Heart right ventricle (tissue), 16 donors: ENCODE measurements at regions not wholly inside any gene's neighbourhood (a gene's known extent, or its start where the extent isn't known, plus 50 kb on each side); places are given as distances from the start of the nearest gene placed in this dataset.
"Not testable (repeated sequence)": the region's sequence is repeated elsewhere in the genome, so short reads cannot be mapped to it uniquely, and the experiment has no call there.

Experiments used
- ATAC-seq, 8 donors: fragments of 200-7000 bp; cut with Tn5 transposase; one replicate each; pipeline ENCODE4 v1.9.1; 2020; ENCODE audit warnings: mild to moderate bottlenecking in 8 of 8, moderate library complexity in 8 of 8, moderate number of reproducible peaks in 1 of 8
- DNase-seq, 2 donors: peaks; one replicate each; pipeline ENCODE4 v3.0.0-alpha.2; 2020
- H3K27ac ChIP-seq, 10 donors: fragments of 200-600 bp; sonication (generic) in 2 of 10; one replicate each; pipeline versions ENCODE4 v1.5.0 to v1.8.0; 2020 to 2022; ENCODE audit warnings: mild to moderate bottlenecking in 3 of 10
- H3K27me3 ChIP-seq, 7 donors: fragments of 200-600 bp; one replicate each; pipeline ENCODE4 v1.8.0; 2021 to 2022; ENCODE audit warnings: mild to moderate bottlenecking in 2 of 7
- H3K36me3 ChIP-seq, 9 donors: fragments of 200-600 bp; sonication (generic) in 1 of 9; one replicate each; pipeline versions ENCODE4 v1.5.0 to v1.8.0; 2020 to 2022; ENCODE audit warnings: mild to moderate bottlenecking in 2 of 9
- H3K4me1 ChIP-seq, 9 donors: fragments of 200-600 bp; sonication (generic) in 1 of 9; one replicate each; pipeline versions ENCODE4 v1.5.0 to v1.8.0; 2020 to 2022; ENCODE audit warnings: mild to moderate bottlenecking in 4 of 9
- H3K4me3 ChIP-seq, 10 donors: fragments of 200-600 bp; sonication (generic) in 2 of 10; one replicate each; pipeline versions ENCODE4 v1.5.0 to v1.8.0; 2020 to 2022; ENCODE audit warnings: mild to moderate bottlenecking in 7 of 10, moderate library complexity in 2 of 10
- H3K9me3 ChIP-seq, 11 donors: fragments of 200-600 bp in 10 of 11; sonication (generic) in 2 of 11; one replicate each; pipeline versions ENCODE4 v1.5.0 to v1.8.0; 2013 to 2022; ENCODE audit warnings: mild to moderate bottlenecking in 2 of 11, control low read depth in 1 of 11, moderate library complexity in 1 of 11
- CTCF ChIP-seq, 9 donors: fragments of 200-600 bp; sonication (generic) in 2 of 9; IDR thresholded peaks; one replicate each; pipeline versions ENCODE4 v1.5.0 to v1.8.0; 2021 to 2022; ENCODE audit warnings: antibody characterized with exemption in 9 of 9, mild to moderate bottlenecking in 5 of 9, moderate library complexity in 1 of 9
- WGBS, 2 donors: extraction: QIAGEN DNeasy Blood & Tissue Kit; methylation state at CpG; one replicate each; pipeline ENCODE4 v1.1.7; 2013; ENCODE audit warnings: inconsistent platforms in 1 of 2; 5-methylcytosine and 5-hydroxymethylcytosine counted together
- intact Hi-C, 10 donors: fragments of 100-400 bp; cut with DNase I; formaldehyde crosslinking; loops; one replicate each; pipeline versions ENCODE4 v1.11.1 to v1.14.2; 2022
- donor health status: Arrhythmogenic right ventricular cardiomyopathy.
- donor health status: ischemic (EF 13 %, LVEDD 7.1; RV severe dilation, severe dysfunction).
- donor health status: healthy with polysubstance abuse.
- donor health status: DM: no; HTN: yes; CAD: no.
- donor health status: DM: no; HTN: no; CAD: no.
- donor health status: ischemic (EF 25% LVEDD 6.9; RV normal size, moderate dysfunction).
- donor health status: ischemic (EF 25% LVEDD 5.7; RV mildly dilated, moderate dysfunction).
- donor health status: healthy.
- donor health status: DM: yes; HTN: yes; CAD: no.
- donor health status: Ischemic cardiomyopathy.
- donor health status: ischemic (EF 35%, LVEDD 5.7; RV mildly dilated, moderate dysfunction).
- donor health status: nonischemic (EF 11% LVEDD 7.7; RV severe dilation, severe dysfunction).
- donor health status: DM: yes; HTN: yes; CAD: no.
- donor health status: PGD.
- donor health status: ischemic (EF 29% LVEDD 5.4; RV normal size, mild dysfunction).
- donor health status: nonischemic (EF 23%, LVEDD 6.1; RV moderate dilation, normal function).

- ATAC-seq (no peak), DNase-seq (no peak)
- WGBS, 2 donors = 32 to 42% methylated on average over 6 of the region's 6 CpGs
- Histone ChIP-seq H3K4me1 (no peaks in the 10 kb centered on the region), H3K36me3 (no peaks in the 10 kb centered on the region), H3K27me3 (no peaks in the 10 kb centered on the region), H3K27ac (no peak overlapping the region), H3K9me3 (peaks cover 0 to 13% (median 0%) of the 10 kb centered on the region in 11 donors), H3K4me3 (no peak overlapping the region)
- TF ChIP-seq CTCF (IDR thresholded peaks at IDR 0.05) = peak in 5 of 9 donors; percentile 15 to 40 (median 35)
- intact Hi-C loops = no loop called here
Measured at GRCh38 chr16:35102780-35103403, 1643.5 kb downstream of the TP53TG3F start.

- H3K27me3 ChIP-seq, ATAC-seq, H3K4me3 ChIP-seq, intact Hi-C loops, H3K27ac ChIP-seq, H3K36me3 ChIP-seq, DNase-seq, H3K4me1 ChIP-seq: not testable (repeated sequence)
- H3K9me3 ChIP-seq = peaks cover 0 to 40% (median 8%) of the 10 kb centered on the region in 11 donors
- WGBS, 2 donors = 63 to 73% methylated on average over 4 of the region's 4 CpGs
Measured at GRCh38 chr16:35111772-35112171, 1652.4 kb downstream of the TP53TG3F start.

GRCh38 chr16:35131429-35131828 lies 1672.0 kb downstream of the TP53TG3F start:
- Histone ChIP-seq H3K9me3 (peaks cover 0 to 26% (median 0%) of the 10 kb centered on the region in 11 donors), H3K4me3 (no peak overlapping the region), H3K27ac (no peak overlapping the region), H3K27me3 (no peaks in the 10 kb centered on the region), H3K4me1 (no peaks in the 10 kb centered on the region), H3K36me3 (no peaks in the 10 kb centered on the region)
- 41 to 48% methylated on average over 4 of the region's 4 CpGs for WGBS, 2 donors
- no peak for ATAC-seq
- intact Hi-C loops = no loop called here
- DNase-seq = no peak
- no peak for TF ChIP-seq CTCF (IDR thresholded peaks at IDR 0.05)

- no peak for TF ChIP-seq CTCF (IDR thresholded peaks at IDR 0.05)
- Histone ChIP-seq H3K36me3 (no peaks in the 10 kb centered on the region), H3K4me3 (no peak overlapping the region), H3K27ac (no peak overlapping the region), H3K27me3 (no peaks in the 10 kb centered on the region), H3K4me1 (no peaks in the 10 kb centered on the region), H3K9me3 (peaks cover 0 to 27% (median 0%) of the 10 kb centered on the region in 11 donors)
- no peak for DNase-seq
- WGBS, 2 donors = 22 to 33% methylated on average over 2 of the region's 2 CpGs
- intact Hi-C loops = no loop called here
- no peak for ATAC-seq
Measured at GRCh38 chr16:35134471-35134870, 1675.1 kb downstream of the TP53TG3F start.

- Histone ChIP-seq H3K4me3 (no peak overlapping the region), H3K27ac (no peak overlapping the region), H3K4me1 (no peaks in the 10 kb centered on the region), H3K9me3 (peaks cover 0 to 54% (median 0%) of the 10 kb centered on the region in 11 donors), H3K36me3 (no peaks in the 10 kb centered on the region), H3K27me3 (no peaks in the 10 kb centered on the region)
- ATAC-seq (no peak), DNase-seq (no peak)
- intact Hi-C loops = no loop called here
- 72 to 79% methylated on average over 33 of the region's 33 CpGs for WGBS, 2 donors
- TF ChIP-seq CTCF (IDR thresholded peaks at IDR 0.05) = no peak
Measured at GRCh38 chr16:35140293-35140986, 1681.0 kb downstream of the TP53TG3F start.
